ENCODE measurements at regions not wholly inside any gene's neighbourhood (a gene's known extent, or its start where the extent isn't known, plus 50 kb on each side); places are given as distances from the start of the nearest gene placed in this dataset.

DNA sequence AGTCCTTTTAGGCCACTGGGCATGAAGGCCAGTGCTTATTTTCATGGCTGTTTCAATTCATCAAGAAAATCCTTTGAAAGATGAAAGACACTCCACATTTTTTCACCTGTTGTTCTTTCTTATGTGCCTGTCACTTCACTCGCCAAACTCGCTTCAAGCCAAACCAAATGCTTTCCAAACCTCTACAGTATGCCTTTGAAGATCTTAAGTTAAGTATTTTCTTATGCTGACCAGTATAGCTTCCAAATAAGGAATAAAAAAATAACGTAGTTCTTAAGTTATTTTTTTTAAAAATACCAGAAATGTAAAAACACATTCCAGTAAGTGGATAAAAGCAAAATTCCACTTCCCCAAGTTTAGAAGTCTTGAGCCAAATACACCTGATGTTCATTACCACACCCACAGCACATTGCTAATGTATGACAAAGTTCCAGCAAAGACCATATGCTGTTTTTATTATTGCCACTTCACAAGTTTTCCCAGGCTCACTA lies 186.1 kb downstream of the MTERF1 start:
- Histone ChIP-seq H3K27ac (no peak overlapping the region), H3K36me3 (no peaks in the 10 kb centered on the region), H3K4me3 (no peak overlapping the region), H3K4me1 (no peaks in the 10 kb centered on the region), H3K27me3 (no peaks in the 10 kb centered on the region), H3K9me3 (no peaks in the 10 kb centered on the region)
- ATAC-seq = no peak
- no peak for FAIRE-seq
- TF ChIP-seq, protein P1, sequence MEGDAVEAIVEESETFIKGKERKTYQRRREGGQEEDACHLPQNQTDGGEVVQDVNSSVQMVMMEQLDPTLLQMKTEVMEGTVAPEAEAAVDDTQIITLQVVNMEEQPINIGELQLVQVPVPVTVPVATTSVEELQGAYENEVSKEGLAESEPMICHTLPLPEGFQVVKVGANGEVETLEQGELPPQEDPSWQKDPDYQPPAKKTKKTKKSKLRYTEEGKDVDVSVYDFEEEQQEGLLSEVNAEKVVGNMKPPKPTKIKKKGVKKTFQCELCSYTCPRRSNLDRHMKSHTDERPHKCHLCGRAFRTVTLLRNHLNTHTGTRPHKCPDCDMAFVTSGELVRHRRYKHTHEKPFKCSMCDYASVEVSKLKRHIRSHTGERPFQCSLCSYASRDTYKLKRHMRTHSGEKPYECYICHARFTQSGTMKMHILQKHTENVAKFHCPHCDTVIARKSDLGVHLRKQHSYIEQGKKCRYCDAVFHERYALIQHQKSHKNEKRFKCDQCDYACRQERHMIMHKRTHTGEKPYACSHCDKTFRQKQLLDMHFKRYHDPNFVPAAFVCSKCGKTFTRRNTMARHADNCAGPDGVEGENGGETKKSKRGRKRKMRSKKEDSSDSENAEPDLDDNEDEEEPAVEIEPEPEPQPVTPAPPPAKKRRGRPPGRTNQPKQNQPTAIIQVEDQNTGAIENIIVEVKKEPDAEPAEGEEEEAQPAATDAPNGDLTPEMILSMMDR (IDR thresholded peaks at IDR 0.05) = no peak
- no peak for DNase-seq
- intact Hi-C loops (cut with DNase I) = no loop called here
- WGBS, 2 donors = 71 to 82% methylated on average over 3 of the region's 3 CpGs

- FAIRE-seq (no peak), ATAC-seq (no peak), DNase-seq (no peak)
- Histone ChIP-seq H3K36me3 (no peaks in the 10 kb centered on the region), H3K27ac (no peak overlapping the region), H3K9me3 (no peaks in the 10 kb centered on the region), H3K4me1 (no peaks in the 10 kb centered on the region), H3K4me3 (no peak overlapping the region), H3K27me3 (no peaks in the 10 kb centered on the region)
- TF ChIP-seq, protein P1 (IDR thresholded peaks at IDR 0.05) = no peak
- intact Hi-C loops (cut with DNase I) = no loop called here
- WGBS, 2 donors = 40 to 49% methylated on average over 1 of the region's 1 CpG
Observed at GRCh38 chr7:91710881-91711280, 169.6 kb downstream of the MTERF1 start.

DNA sequence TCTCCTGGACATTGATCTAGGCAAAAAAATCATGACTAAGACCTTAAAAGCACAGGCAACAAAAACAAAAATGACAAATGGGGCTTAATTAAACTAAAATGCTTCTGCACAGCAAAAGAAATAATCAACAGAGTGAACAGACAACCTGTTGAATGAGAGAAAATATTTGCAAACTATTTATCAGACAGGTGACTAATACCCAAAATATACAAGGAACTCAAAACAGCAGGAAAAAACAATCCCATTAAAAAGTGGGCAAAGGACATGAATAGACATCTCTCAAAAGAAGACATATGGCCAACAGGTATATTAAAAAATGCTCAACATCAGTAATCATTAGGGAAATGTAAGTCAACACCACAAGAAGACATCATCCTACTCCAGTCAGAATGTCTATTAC lies 166.8 kb downstream of the MTERF1 start:
- DNase-seq (no peak), FAIRE-seq (no peak), ATAC-seq (no peak)
- no peaks in the 10 kb centered on the region for H3K9me3 ChIP-seq
- no peaks in the 10 kb centered on the region for H3K27me3 ChIP-seq
- H3K4me3 ChIP-seq = no peak overlapping the region
- no peak overlapping the region for H3K27ac ChIP-seq
- TF ChIP-seq, protein P1 (IDR thresholded peaks at IDR 0.05) = no peak
- intact Hi-C loops (cut with DNase I) = no loop called here
- H3K4me1 ChIP-seq = peaks cover 0 to 4% (median 0%) of the 10 kb centered on the region in 3 donors
- H3K36me3 ChIP-seq = no peaks in the 10 kb centered on the region

DNA sequence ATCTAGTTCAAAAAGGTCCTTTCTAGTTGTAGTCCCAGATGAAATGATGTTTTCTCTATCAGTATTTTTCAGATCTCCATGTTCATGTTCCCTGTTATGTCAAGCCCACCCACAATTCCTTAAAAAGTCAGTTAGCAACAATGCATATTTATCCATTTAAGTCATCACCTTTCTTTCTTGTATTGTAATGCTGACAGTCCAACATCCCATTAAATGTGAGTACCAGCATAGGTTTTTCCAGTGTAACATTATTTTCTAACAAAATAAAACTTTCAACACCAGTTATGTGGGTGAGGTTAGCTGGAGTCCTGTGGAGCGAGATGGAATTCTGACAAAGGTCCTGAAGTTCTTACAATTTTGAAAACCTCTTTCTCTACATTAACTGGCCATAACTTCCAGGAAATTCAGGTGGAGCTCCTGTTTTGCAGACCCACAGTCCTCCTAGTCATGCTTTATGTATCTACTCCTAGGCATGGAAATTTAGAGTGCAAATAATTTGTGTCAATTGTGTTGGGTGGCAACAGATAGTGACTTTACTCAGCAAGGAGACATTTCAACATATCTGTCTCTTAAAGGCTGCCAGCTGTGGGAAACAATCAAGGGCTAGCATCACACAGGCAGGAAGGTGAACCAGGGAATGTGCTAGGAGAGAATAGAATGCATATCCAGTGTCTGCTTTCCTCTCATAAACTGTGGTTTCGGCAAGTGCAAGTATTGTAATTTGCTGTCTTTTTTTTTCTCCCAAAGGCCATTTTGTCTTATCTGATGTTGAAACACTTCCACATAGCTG lies 162.6 kb downstream of the MTERF1 start:
- DNase-seq (no peak), ATAC-seq (no peak), FAIRE-seq (no peak)
- H3K9me3 ChIP-seq = no peaks in the 10 kb centered on the region
- H3K27me3 ChIP-seq = no peaks in the 10 kb centered on the region
- WGBS, 2 donors = 62 to 71% methylated on average over 2 of the region's 2 CpGs
- intact Hi-C loops (cut with DNase I) = no loop called here
- H3K4me1 ChIP-seq = peaks cover 0 to 6% (median 0%) of the 10 kb centered on the region in 3 donors
- H3K27ac ChIP-seq = no peak overlapping the region
- no peak overlapping the region for H3K4me3 ChIP-seq
- H3K36me3 ChIP-seq = no peaks in the 10 kb centered on the region
- TF ChIP-seq, protein P1 (IDR thresholded peaks at IDR 0.05) = no peak

GRCh38 chr7:91719008-91719407 lies 161.5 kb downstream of the MTERF1 start:
- H3K27ac ChIP-seq = no peak overlapping the region
- no peak overlapping the region for H3K4me3 ChIP-seq
- TF ChIP-seq, protein P1 (IDR thresholded peaks at IDR 0.05) = no peak
- no peaks in the 10 kb centered on the region for H3K36me3 ChIP-seq
- no peaks in the 10 kb centered on the region for H3K9me3 ChIP-seq
- H3K27me3 ChIP-seq = no peaks in the 10 kb centered on the region
- FAIRE-seq (no peak), DNase-seq (no peak), ATAC-seq (no peak)
- WGBS, 2 donors = 6 to 19% methylated on average over 1 of the region's 1 CpG
- intact Hi-C loops (cut with DNase I) = no loop called here
- peaks cover 0 to 6% (median 0%) of the 10 kb centered on the region in 3 donors for H3K4me1 ChIP-seq
